Heart left ventricle (tissue), 13 donors: ENCODE measurements at regions not wholly inside any gene's neighbourhood (a gene's known extent, or its start where the extent isn't known, plus 50 kb on each side); places are given as distances from the start of the nearest gene placed in this dataset.

Source experiments
- POLR2A ChIP-seq, 2 donors: fragments of 450-650 bp; IDR thresholded peaks; one replicate each; pipeline ENCODE4 v1.6.1; 2017; ENCODE audit warnings: antibody characterized with exemption in 2 of 2, mild to moderate bottlenecking in 2 of 2, moderate library complexity in 2 of 2
- TF ChIP-seq, protein P1 (sequence below), 12 donors: fragments of 200-600 bp; sonication (generic) in 4 of 12; IDR thresholded peaks; one replicate each; pipeline versions ENCODE4 v1.5.0 to v1.8.0; 2018 to 2022; ENCODE audit warnings: antibody characterized with exemption in 12 of 12, mild to moderate bottlenecking in 5 of 12
- donor health status: ischemic (EF 13 %, LVEDD 7.1; RV severe dilation, severe dysfunction).
- donor health status: DM: no; HTN: yes; CAD: no.
- donor health status: DM: no; HTN: no; CAD: no.
- donor health status: ischemic (EF 25% LVEDD 6.9; RV normal size, moderate dysfunction).
- donor health status: ischemic (EF 25% LVEDD 5.7; RV mildly dilated, moderate dysfunction).
- donor health status: ischemic (EF 35%, LVEDD 5.7; RV mildly dilated, moderate dysfunction).
- donor health status: nonischemic (EF 11% LVEDD 7.7; RV severe dilation, severe dysfunction).
- donor health status: DM: yes; HTN: yes; CAD: no.
- donor health status: PGD.
- donor health status: ischemic (EF 29% LVEDD 5.4; RV normal size, mild dysfunction).
- donor health status: nonischemic (EF 23%, LVEDD 6.1; RV moderate dilation, normal function).

DNA sequence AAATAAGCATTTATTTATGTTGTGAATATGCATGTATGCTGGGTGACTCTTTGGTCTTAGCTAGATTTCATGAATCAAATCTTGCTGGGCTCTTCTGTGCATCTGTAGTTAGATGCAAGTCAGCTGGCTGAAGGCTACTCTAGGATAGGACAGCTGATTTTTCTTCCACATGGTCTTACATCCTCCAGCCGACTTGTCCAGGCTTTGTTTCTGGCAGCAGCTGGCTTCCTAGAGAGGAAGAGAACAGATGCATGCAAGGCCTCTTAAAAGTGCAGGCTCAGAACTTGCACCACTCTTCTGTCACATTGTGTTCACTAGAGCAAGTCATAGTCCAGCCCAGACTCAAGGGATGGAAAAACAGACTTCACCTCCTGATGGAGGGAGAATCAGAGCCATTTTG lies 435.4 kb upstream of the STXBP6 start:
- TF ChIP-seq, protein P1, sequence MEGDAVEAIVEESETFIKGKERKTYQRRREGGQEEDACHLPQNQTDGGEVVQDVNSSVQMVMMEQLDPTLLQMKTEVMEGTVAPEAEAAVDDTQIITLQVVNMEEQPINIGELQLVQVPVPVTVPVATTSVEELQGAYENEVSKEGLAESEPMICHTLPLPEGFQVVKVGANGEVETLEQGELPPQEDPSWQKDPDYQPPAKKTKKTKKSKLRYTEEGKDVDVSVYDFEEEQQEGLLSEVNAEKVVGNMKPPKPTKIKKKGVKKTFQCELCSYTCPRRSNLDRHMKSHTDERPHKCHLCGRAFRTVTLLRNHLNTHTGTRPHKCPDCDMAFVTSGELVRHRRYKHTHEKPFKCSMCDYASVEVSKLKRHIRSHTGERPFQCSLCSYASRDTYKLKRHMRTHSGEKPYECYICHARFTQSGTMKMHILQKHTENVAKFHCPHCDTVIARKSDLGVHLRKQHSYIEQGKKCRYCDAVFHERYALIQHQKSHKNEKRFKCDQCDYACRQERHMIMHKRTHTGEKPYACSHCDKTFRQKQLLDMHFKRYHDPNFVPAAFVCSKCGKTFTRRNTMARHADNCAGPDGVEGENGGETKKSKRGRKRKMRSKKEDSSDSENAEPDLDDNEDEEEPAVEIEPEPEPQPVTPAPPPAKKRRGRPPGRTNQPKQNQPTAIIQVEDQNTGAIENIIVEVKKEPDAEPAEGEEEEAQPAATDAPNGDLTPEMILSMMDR (IDR thresholded peaks at IDR 0.05), result no peak
- TF ChIP-seq POLR2A (IDR thresholded peaks at IDR 0.05), result no peak
